ENCODE measurements at regions not wholly inside any gene's neighbourhood (a gene's known extent, or its start where the extent isn't known, plus 50 kb on each side); places are given as distances from the start of the nearest gene placed in this dataset.

GRCh38 chr16:51984395-51984794 lies 562.5 kb downstream of the TOX3 start:
- CTCF ChIA-PET (ENCODE audit: low intra/inter-chr PET ratio, low total read pairs), result no interaction called here
- POLR2A ChIA-PET, result no interaction called here
- Histone ChIP-seq H3K9ac (ENCODE audit: insufficient read depth, low read depth, low read length) (no peak overlapping the region), H2AFZ (ENCODE audit: low read length) (no peak overlapping the region), H3K27ac (ENCODE audit: extremely low read length, insufficient read depth, low read length) (no peak overlapping the region), H3K9me3 (ENCODE audit: low read length) (no peaks in the 10 kb centered on the region), H3K4me2 (ENCODE audit: low read depth, low read length) (no peak overlapping the region), H3K36me3 (replicated peaks in 1 of 2; ENCODE audit: control insufficient read depth in 1 of 2, insufficient read depth in 2 of 2, low read length in 2 of 2) (no peaks in the 10 kb centered on the region), H4K20me1 (ENCODE audit: insufficient read depth, low read length) (no peaks in the 10 kb centered on the region), H3K4me1 (ENCODE audit: insufficient read depth, low read length) (no peaks in the 10 kb centered on the region), H3K4me3 (replicated peaks in 1 of 3; ENCODE audit: insufficient read depth in 1 of 3, low read depth in 2 of 3, low read length in 3 of 3) (no peak overlapping the region), H3K79me2 (ENCODE audit: insufficient read depth, low read length) (no peaks in the 10 kb centered on the region), H3K27me3 (ENCODE audit: control insufficient read depth in 1 of 2, insufficient read depth in 2 of 2, low read length in 2 of 2) (no peaks in the 10 kb centered on the region)
- BruUV-seq (replicated peaks), result no TSS peak
- DNase-seq (ENCODE audit: low spot score) (no peak), ATAC-seq (no peak), FAIRE-seq (no peak)
- TF ChIP-seq TBL1XR1 (IDR thresholded peaks at IDR 0.05; ENCODE audit: borderline replicate concordance, low read length, partially characterized antibody) (no peak), CBX1 (IDR thresholded peaks at IDR 0.05; ENCODE audit: low read depth) (no peak), ZNF335 (CRISPR knock-in tag; IDR thresholded peaks at IDR 0.05) (no peak), MTERF4 (CRISPR knock-in tag; IDR thresholded peaks at IDR 0.05) (no peak), ZSCAN30 (CRISPR knock-in tag; IDR thresholded peaks at IDR 0.05) (no peak), HMGXB3 (CRISPR knock-in tag; IDR thresholded peaks at IDR 0.05; ENCODE audit: borderline replicate concordance) (no peak), CEBPG (CRISPR knock-in tag; IDR thresholded peaks at IDR 0.05) (no peak), ATF6 (CRISPR knock-in tag; conservative IDR thresholded peaks at IDR 0.05) (no peak), ZNF546 (CRISPR knock-in tag; conservative IDR thresholded peaks at IDR 0.05) (no peak), ZNF329 (CRISPR knock-in tag; IDR thresholded peaks at IDR 0.05; ENCODE audit: low read depth) (no peak), TBX3 (IDR thresholded peaks at IDR 0.05; ENCODE audit: borderline replicate concordance) (no peak)
- intact Hi-C loops (cut with micrococcal nuclease; ENCODE audit: unreplicated experiment), result no loop called here
- in situ Hi-C loops (cut with HindIII; ENCODE audit: extremely low pct_ligation_motif_present, low pct_unique_long_range_greater_than_20kb), result loop anchor here (5.0 kb wide), 1 partner anchor 167 kb away; no protein-coding TSS in a partner anchor
- WGBS (ENCODE audit: low lambda C conversion rate), result 2% methylated on average over 2 of the region's 2 CpGs
